Breast epithelium (tissue), 3 donors: ENCODE measurements at regions not wholly inside any gene's neighbourhood (a gene's known extent, or its start where the extent isn't known, plus 50 kb on each side); places are given as distances from the start of the nearest gene placed in this dataset.

Source experiments
- POLR2A ChIP-seq: fragments of 450-650 bp; IDR thresholded peaks from one replicate; pipeline ENCODE4 v1.6.1; 2016; ENCODE audit warnings: antibody characterized with exemption, mild to moderate bottlenecking, moderate library complexity
- TF ChIP-seq, protein P1 (sequence below), 3 donors: fragments of 450-650 bp; IDR thresholded peaks; one replicate each; pipeline ENCODE4 v1.5.1; 2016 to 2017; ENCODE audit warnings: antibody characterized with exemption in 3 of 3, mild to moderate bottlenecking in 3 of 3, moderate library complexity in 3 of 3

DNA sequence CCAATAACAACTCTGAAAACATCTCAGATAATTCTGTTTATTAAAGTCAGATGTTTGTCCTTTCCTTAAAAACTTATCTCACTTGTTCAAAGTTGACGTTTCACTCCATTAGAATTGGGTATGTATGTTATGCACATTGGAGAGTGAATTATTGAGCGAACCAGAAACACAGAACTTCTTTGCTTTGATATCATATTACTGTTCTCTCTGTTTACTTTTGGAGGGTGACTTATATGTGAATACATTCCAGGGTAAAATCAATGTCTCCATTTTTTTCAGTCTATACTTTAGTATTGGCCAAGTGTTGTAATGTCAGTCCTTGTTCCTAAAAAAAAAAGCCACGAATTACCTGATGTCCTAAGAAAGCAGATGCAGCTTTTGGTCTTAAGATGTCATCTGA is 307.4 kb downstream of the CSNK1G3 start:
- TF ChIP-seq, protein P1, sequence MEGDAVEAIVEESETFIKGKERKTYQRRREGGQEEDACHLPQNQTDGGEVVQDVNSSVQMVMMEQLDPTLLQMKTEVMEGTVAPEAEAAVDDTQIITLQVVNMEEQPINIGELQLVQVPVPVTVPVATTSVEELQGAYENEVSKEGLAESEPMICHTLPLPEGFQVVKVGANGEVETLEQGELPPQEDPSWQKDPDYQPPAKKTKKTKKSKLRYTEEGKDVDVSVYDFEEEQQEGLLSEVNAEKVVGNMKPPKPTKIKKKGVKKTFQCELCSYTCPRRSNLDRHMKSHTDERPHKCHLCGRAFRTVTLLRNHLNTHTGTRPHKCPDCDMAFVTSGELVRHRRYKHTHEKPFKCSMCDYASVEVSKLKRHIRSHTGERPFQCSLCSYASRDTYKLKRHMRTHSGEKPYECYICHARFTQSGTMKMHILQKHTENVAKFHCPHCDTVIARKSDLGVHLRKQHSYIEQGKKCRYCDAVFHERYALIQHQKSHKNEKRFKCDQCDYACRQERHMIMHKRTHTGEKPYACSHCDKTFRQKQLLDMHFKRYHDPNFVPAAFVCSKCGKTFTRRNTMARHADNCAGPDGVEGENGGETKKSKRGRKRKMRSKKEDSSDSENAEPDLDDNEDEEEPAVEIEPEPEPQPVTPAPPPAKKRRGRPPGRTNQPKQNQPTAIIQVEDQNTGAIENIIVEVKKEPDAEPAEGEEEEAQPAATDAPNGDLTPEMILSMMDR (IDR thresholded peaks at IDR 0.05) = no peak
- no peak for TF ChIP-seq POLR2A
